BE2C (cell line): ENCODE measurements at regions not wholly inside any gene's neighbourhood (a gene's known extent, or its start where the extent isn't known, plus 50 kb on each side); places are given as distances from the start of the nearest gene placed in this dataset.
"Not testable (repeated sequence)": the region's sequence is repeated elsewhere in the genome, so short reads cannot be mapped to it uniquely, and the experiment has no call there.

ENCODE experiments used
- DNase-seq: peaks from one replicate; pipeline ENCODE4 v3.0.0-alpha.2; 2020
- H3K27me3 ChIP-seq: fragments of 250-450 bp; sonication (Bioruptor Pico); 2 replicates; pipeline ENCODE4 v1.5.1; 2020; ENCODE audit warnings: mild to moderate bottlenecking
- H3K36me3 ChIP-seq: fragments of 250-450 bp; sonication (Bioruptor Pico); 2 replicates; pipeline ENCODE4 v1.5.1; 2020; ENCODE audit warnings: mild to moderate bottlenecking
- H3K4me1 ChIP-seq: fragments of 250-450 bp; sonication (Bioruptor Pico); 2 replicates; pipeline ENCODE4 v1.5.1; 2020
- H3K4me3 ChIP-seq: 2 replicates; pipeline ENCODE4 v1.5.1; 2011; ENCODE audit warnings: low read depth, low read length
- H3K9me3 ChIP-seq: fragments of 250-450 bp; sonication (Bioruptor Pico); 2 replicates; pipeline ENCODE4 v1.5.1; 2020
- TF ChIP-seq, protein P1 (sequence below): IDR thresholded peaks from 2 replicates; pipeline ENCODE4 v1.5.1; 2012; ENCODE audit warnings: mild to moderate bottlenecking, low read depth, low read length

DNA sequence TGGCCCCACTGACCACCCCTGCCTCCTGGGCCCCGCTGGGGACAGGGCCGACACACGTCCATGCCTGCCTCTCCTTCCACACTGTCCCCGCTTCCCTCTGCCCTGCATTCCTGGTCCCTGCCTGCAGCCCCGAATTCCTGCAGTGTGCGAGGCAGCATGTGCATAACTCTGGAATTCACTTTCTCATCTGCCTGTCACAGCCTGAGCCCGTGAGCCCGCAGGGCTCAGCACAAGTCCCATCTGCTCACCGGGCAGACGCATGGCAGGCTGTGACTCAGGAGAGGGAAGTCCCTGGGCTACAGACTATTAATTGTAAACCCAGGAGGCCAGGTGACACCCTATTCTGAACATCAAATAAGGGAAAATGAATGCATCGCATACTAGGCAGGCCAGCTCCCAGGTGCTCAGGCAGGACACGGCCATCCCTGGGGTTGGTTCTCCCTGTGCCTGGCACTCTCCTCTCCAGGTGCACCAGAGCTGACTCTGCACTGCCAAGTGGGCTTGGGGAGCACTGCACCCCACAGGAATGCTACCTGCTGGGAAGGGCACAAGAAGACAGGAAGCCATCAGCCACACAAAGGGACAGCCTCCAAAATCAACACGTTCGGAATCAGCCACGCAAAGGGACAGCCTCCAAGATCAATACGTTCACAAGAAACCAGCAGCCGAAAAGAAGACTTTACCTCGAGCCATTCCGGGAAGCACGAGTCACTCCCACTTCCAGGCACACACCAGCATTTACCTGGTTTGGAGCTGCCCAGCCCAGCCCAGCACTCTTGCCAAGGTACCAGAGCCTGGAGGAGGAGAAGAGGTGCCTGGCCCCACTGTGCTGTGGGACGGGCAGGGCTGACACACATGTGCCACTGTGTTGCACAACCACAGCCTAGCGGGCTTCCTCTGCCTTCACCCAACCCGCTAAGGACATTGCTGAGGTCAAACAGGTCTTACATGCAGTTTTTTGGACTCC is 65.9 kb downstream of the DLL1 start:
- H3K9me3 ChIP-seq: no peaks in the 10 kb centered on the region
- no peak overlapping the region for H3K4me3 ChIP-seq
- DNase-seq: no peak
- TF ChIP-seq, protein P1, sequence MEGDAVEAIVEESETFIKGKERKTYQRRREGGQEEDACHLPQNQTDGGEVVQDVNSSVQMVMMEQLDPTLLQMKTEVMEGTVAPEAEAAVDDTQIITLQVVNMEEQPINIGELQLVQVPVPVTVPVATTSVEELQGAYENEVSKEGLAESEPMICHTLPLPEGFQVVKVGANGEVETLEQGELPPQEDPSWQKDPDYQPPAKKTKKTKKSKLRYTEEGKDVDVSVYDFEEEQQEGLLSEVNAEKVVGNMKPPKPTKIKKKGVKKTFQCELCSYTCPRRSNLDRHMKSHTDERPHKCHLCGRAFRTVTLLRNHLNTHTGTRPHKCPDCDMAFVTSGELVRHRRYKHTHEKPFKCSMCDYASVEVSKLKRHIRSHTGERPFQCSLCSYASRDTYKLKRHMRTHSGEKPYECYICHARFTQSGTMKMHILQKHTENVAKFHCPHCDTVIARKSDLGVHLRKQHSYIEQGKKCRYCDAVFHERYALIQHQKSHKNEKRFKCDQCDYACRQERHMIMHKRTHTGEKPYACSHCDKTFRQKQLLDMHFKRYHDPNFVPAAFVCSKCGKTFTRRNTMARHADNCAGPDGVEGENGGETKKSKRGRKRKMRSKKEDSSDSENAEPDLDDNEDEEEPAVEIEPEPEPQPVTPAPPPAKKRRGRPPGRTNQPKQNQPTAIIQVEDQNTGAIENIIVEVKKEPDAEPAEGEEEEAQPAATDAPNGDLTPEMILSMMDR: no peak
- no peaks in the 10 kb centered on the region for H3K27me3 ChIP-seq
- no peaks in the 10 kb centered on the region for H3K36me3 ChIP-seq
- no peaks in the 10 kb centered on the region; the same call in 1 of the 2 replicates for H3K4me1 ChIP-seq

DNA sequence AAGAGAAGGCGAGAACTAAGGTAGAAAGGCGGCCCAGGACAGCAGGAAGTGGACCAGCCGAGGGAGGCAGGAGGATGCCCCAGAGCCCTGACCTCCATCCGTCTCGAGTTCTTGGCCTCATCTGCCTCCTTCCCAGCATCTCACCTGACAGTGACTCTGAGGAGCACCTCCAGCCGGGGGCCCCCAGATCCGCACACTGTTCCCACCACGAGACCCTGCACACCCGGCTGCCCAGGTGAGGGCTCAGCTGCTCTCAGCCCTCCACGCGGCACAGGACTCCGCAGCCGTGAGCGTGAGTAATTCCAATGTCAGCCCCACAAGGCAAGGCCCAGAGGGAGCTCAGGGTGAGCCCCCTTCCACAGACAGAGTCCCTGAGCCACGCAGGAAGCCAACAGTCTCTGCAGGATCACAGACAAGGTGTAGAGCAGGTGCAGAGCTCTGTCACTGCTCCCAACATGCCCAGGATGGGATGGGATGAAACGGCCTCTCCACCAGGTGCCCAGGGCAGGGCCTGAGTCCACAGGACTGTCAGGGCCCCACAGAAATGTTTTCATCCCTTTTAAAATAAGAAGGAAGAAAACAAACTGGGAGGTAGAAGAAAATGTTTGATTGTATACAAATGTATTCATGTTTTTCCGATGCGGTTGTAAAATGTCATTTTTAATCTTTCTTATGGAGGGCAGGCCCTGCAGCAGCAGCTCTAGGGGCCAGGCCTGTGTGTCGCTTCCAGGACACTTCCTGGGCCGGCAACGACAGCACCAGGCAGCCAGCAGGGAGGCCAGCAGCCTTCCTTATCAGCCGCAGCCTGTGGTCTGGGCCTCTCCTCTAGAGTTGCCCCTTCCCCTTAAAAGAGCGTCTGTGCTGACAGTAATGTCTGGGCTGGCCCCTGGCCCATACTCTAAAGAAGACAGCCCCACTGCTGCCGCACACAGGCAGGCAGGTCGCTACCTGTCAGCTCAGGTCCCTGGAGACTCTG is 66.9 kb downstream of the DLL1 start:
- Histone ChIP-seq H3K4me3 (no peak overlapping the region), H3K27me3 (no peaks in the 10 kb centered on the region), H3K9me3 (no peaks in the 10 kb centered on the region), H3K4me1 (no peaks in the 10 kb centered on the region; the same call in 1 of the 2 replicates), H3K36me3 (no peaks in the 10 kb centered on the region)
- TF ChIP-seq, protein P1: no peak
- no peak for DNase-seq

DNA sequence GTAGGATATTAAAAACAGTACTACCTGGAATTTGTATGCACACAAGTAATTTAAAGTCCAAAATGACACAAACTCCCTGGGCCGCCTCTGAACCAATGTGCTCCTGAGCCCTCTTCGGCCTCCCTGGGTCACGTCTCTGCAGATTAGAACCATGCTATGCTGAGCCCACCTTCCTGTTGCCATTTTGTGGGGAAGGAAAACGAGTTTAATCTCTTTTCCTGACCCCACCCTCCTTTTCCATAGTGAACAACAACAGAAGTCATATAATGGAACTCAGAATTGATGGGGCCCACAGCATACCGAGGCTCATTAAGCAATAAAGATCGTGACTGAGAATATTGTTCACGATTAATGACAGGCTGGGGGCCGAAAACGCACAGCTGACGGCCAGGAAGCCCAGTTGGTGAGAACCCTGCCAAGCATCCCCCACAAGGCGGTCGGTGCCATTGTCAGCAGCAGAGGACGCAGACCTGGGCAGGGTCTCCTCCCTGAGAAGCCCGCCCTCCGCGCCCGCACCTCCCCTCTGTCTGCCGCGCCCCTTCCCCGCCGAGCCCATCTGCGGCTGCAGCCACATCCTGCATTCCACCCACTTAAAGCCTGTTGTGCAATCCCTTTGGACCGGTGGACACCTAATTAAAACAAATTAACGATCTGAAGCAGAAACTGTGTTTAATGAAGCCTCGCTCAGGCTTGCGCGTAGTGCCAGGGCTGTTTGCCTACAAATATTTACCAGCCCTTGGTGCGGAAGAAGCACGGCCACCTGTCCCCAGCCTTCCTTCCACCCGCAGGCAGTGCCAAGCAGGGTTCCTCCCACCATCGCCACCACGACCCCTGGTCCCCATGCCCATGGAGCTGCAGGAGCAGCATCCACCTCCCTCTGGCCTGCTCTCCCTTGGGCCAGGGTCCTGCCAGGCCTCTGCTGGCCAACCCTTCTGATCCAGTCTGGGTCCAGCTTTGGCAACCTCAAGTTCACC is 68.1 kb downstream of the DLL1 start:
- H3K4me1 ChIP-seq: no peaks in the 10 kb centered on the region; the same call in 1 of the 2 replicates
- no peaks in the 10 kb centered on the region for H3K9me3 ChIP-seq
- TF ChIP-seq, protein P1: no peak
- H3K27me3 ChIP-seq: no peaks in the 10 kb centered on the region
- no peak overlapping the region for H3K4me3 ChIP-seq
- DNase-seq: no peak
- no peaks in the 10 kb centered on the region for H3K36me3 ChIP-seq

DNA sequence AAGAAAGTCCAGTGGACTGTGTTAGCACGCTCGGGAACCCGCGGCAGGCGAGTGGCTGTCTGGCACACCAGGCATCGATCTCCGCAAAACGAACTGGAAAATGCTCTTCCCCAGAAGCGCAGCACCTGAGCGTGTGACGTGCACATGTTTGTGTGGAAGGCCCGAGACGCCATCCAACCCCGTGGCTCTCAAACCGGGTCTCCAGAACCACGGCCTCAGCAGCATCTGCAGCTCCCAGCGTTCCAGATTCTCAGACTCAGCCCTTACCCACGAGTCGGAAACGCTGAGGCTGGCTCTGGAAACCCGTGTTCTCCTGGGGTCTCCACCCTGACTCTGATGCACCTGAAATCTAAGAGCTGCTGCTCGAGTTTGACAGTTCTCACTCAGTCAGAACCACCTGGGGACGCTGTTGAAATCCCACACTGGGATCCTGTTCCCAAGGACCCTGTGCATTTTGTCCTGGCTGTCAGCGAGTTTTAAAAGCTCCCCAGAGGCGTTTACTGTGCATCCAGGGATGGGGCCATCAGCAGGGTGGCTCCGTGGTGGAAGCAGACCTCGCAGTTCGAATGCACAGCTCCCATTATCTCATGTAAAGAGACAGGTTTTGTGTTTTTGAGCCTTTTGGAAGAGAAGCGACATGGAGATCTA is 69.0 kb downstream of the DLL1 start:
- TF ChIP-seq, protein P1: no peak
- Histone ChIP-seq H3K27me3 (no peaks in the 10 kb centered on the region), H3K36me3 (no peaks in the 10 kb centered on the region), H3K9me3 (no peaks in the 10 kb centered on the region), H3K4me3 (no peak overlapping the region), H3K4me1 (no peaks in the 10 kb centered on the region; the same call in 1 of the 2 replicates)
- no peak for DNase-seq

DNA sequence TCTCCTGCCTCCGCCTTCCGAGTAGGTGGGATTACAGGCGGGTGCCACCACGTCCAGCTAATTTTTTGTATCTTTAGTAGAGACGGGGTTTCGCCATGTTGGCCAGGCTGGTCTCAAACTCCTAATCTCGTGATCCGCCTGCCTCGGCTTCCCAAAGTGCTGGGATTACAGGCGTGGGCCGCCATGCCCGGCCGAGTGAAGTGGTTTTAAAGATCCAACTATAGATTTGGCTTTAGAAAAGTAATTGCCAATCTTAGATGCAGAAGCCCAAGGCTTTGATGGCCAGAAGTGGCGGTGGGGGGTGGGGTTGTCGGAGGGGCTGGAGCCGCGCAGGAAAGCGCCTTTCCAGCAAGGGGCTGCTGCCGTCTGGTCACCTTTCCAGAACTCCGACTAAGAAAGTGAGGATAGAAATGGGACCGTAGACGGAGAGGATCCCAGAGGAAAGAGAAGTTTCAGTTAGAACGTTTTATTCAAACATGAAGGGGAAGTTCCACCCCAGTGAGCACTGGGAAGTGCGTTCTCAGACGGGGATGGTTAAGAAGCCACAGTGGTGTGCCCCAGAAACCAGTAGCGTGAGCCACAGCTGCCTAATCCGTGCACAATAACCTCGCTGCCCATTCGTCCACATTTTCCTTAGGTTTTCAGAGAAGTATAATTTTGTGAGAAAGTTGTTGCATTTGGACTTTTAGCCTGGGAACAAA is 69.7 kb downstream of the DLL1 start:
- H3K27me3 ChIP-seq: no peaks in the 10 kb centered on the region
- no peaks in the 10 kb centered on the region; the same call in 1 of the 2 replicates for H3K4me1 ChIP-seq
- no peak overlapping the region for H3K4me3 ChIP-seq
- no peaks in the 10 kb centered on the region for H3K9me3 ChIP-seq
- H3K36me3 ChIP-seq: no peaks in the 10 kb centered on the region
- DNase-seq: no peak
- TF ChIP-seq, protein P1: no peak

DNA sequence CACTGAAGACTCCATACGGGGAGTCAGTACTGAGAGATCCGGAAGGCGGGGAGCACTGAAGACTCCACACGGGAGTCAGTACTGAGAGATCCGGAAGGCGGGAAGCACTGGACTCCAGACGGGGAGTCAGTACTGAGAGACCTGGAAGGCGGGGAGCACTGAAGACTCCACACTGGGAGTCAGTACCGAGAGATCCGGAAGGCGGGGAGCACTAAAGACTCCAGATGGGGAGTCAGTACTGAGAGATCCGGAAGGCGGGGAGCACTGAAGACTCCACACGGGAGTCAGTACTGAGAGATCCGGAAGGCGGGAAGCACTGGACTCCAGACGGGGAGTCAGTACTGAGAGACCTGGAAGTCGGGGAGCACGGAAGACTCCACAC is 77.2 kb downstream of the DLL1 start:
- not testable (repeated sequence) for H3K36me3 ChIP-seq, H3K4me3 ChIP-seq, H3K9me3 ChIP-seq, DNase-seq, H3K27me3 ChIP-seq, H3K4me1 ChIP-seq
